CD4-positive, alpha-beta T cell treated with Interferon gamma for 1 hour (primary cell): ENCODE measurements at regions not wholly inside any gene's neighbourhood (a gene's known extent, or its start where the extent isn't known, plus 50 kb on each side); places are given as distances from the start of the nearest gene placed in this dataset.

Source experiments
- DNase-seq: peaks from one replicate; pipeline ENCODE4 v3.0.0-alpha.2; 2020

GRCh38 chr2:40507432-40507831 lies 55.5 kb upstream of the SLC8A1 start:
- DNase-seq = no peak

- DNase-seq = no peak
Measured at GRCh38 chr2:40510304-40510703, 58.4 kb upstream of the SLC8A1 start.

GRCh38 chr2:40511661-40512213 lies 59.8 kb upstream of the SLC8A1 start:
- DNase-seq = no peak

- DNase-seq = no peak
Measured at GRCh38 chr2:40512256-40512655, 60.4 kb upstream of the SLC8A1 start.

GRCh38 chr2:40513201-40513600 lies 61.3 kb upstream of the SLC8A1 start:
- no peak for DNase-seq

GRCh38 chr2:40516604-40517003 lies 64.7 kb upstream of the SLC8A1 start:
- no peak for DNase-seq

GRCh38 chr2:40528564-40528963 lies 76.7 kb upstream of the SLC8A1 start:
- no peak for DNase-seq

GRCh38 chr2:40531359-40531758 lies 79.5 kb upstream of the SLC8A1 start:
- DNase-seq = no peak

GRCh38 chr2:40534528-40534927 lies 82.6 kb upstream of the SLC8A1 start:
- no peak for DNase-seq

GRCh38 chr2:40535972-40536371 lies 84.1 kb upstream of the SLC8A1 start:
- DNase-seq = no peak

- DNase-seq = no peak
Measured at GRCh38 chr2:40540026-40540425, 88.1 kb upstream of the SLC8A1 start.

GRCh38 chr2:40543381-40543780 lies 91.5 kb upstream of the SLC8A1 start:
- DNase-seq = no peak

GRCh38 chr2:40544072-40544471 lies 92.2 kb upstream of the SLC8A1 start:
- DNase-seq = no peak

GRCh38 chr2:40545645-40546044 lies 93.8 kb upstream of the SLC8A1 start:
- no peak for DNase-seq

- no peak for DNase-seq
Measured at GRCh38 chr2:40546439-40547191, 94.7 kb upstream of the SLC8A1 start.

- DNase-seq = no peak
Measured at GRCh38 chr2:40548521-40548920, 96.6 kb upstream of the SLC8A1 start.

- DNase-seq = no peak
Measured at GRCh38 chr2:40550085-40550484, 98.2 kb upstream of the SLC8A1 start.

- DNase-seq = no peak
Measured at GRCh38 chr2:40551081-40551480, 99.2 kb upstream of the SLC8A1 start.

GRCh38 chr2:40554665-40555294 lies 102.9 kb upstream of the SLC8A1 start:
- peak; percentile 33 for DNase-seq

GRCh38 chr2:40556293-40556692 lies 104.4 kb upstream of the SLC8A1 start:
- no peak for DNase-seq

GRCh38 chr2:40556739-40557138 lies 104.8 kb upstream of the SLC8A1 start:
- DNase-seq = no peak

- peak; percentile 8 for DNase-seq
Measured at GRCh38 chr2:40558761-40559160, 106.9 kb upstream of the SLC8A1 start.

GRCh38 chr2:40559175-40559574 lies 107.3 kb upstream of the SLC8A1 start:
- no peak for DNase-seq

GRCh38 chr2:40564184-40564583 lies 112.3 kb upstream of the SLC8A1 start:
- DNase-seq = no peak
